RPMI7951 (cell line): ENCODE measurements at regions not wholly inside any gene's neighbourhood (a gene's known extent, or its start where the extent isn't known, plus 50 kb on each side); places are given as distances from the start of the nearest gene placed in this dataset.

Experiments
- DNase-seq: peaks from one replicate; pipeline ENCODE4 v3.0.0-alpha.2; 2012; ENCODE audit warnings: low read depth

- DNase-seq, result no peak
These were observed 177.9 kb upstream of the DUSP10 start for GRCh38 chr1:221919743-221920142.

DNA sequence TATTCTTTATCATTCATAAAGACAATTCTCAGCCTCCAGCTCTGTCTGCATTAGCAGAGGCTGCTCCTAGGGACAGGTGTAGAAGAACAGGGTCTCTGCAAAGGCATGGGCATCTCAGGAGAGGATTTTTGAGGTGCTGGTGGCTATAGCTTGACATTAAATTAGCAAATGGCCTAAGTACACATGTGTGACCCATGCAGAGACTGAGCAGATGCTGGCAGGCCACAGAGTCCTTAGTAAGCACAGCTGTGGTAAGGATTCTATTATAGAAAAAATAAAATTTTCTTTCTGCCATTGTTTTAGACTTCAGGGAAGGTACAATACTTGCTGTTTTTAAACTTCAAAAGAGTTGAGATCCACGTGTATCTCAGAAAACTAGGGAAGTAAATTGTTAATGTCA is 177.5 kb upstream of the DUSP10 start:
- DNase-seq, result no peak

DNA sequence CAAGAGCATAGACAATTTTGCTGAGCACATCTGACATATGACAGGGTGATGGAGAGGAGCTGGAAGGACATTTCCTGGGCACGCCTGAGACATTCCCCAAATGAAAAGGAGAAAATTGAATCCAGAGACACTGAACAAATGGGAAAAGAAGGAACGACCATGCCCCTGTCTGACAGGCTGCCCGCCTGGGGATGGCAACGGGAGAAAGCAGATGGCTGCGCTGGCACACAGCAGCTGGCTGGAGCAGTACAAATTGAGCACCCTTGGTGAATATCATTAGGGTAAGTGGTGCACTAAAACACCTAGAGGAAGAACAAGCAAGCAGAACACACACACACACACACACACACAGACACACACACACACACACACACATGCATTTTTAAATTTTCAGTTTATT is 174.3 kb upstream of the DUSP10 start:
- no peak for DNase-seq

GRCh38 chr1:221915764-221916163 is 173.9 kb upstream of the DUSP10 start:
- DNase-seq, result no peak

DNA sequence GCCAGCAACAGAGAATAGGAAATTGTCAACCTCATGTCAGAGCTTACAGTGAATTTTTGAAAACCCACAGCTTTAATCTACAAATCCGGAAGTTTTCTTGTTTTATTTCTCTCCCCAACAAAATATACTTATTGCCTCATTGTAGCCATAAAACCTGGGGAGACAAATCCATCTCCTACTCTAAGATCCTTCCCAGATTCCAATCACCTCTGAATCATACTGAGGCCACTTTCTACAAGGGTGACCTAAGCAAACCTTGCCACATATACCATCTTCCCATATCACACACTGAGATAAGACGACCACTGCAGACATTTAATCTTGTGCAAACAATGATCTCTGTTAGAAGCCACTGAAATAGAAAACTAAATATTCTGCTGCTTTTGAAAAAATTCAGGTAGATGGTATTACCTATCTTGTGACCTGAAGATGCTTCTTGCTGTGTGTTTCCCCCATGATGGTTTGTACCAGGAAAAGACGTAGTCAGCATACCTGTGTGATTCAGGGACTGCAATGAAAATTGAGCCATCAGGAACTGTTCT is 171.5 kb upstream of the DUSP10 start:
- DNase-seq, result no peak

DNA sequence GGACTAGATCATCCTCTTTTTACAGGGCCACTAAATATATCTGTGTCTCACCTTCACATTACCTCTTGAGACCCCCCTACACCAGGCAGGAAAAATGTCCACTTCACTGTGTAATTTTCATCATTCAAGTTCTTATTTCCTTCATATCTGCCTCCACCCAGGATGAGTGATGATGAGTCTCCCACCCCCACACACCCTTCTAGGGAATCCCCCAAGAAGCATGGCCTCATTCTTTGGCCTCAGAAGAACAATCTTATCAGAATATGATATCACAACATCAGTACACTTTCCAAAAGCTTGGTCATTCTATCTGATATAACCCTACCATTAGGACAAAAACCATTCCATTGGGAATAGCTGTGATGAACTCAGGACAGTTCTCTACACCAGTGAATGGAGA is 170.3 kb upstream of the DUSP10 start:
- DNase-seq, result no peak

DNA sequence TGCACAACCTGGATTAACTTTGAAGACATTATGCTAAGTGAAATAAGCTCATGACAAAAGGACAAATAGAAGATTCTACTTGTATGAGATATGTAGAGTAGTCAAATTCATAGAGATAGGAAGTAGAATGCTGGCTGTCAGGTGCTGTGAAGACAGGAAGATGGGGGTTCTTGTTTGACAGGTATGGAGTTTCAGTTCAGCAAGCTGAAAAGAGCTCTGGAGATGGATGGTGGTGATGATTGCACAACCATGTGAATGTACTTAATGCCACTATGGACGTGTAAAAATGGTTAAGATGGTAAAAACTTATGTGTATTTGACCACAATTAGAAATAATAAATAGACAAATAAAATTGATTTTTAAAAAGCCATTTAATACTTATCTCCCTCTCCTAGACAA is 169.8 kb upstream of the DUSP10 start:
- DNase-seq, result no peak

DNA sequence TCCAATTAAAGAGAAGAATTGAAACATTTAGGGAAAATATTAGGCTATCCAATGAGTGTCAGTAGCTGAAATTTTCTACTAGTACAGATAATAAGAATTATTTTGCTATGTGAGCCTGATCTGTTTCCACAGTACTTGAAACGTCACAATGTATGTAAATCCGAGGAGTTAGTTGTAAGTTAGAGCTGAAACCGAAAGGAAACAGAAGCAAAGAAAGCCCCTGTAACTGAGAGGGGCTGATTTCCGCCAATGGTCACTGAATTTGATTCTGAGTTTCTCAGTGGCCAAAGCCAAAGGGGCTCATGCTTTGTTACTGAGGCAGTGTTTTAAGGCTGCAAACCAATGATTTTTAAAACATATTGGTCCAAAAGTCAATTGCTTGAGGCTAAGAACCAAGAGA is 168.3 kb upstream of the DUSP10 start:
- DNase-seq, result no peak

DNA sequence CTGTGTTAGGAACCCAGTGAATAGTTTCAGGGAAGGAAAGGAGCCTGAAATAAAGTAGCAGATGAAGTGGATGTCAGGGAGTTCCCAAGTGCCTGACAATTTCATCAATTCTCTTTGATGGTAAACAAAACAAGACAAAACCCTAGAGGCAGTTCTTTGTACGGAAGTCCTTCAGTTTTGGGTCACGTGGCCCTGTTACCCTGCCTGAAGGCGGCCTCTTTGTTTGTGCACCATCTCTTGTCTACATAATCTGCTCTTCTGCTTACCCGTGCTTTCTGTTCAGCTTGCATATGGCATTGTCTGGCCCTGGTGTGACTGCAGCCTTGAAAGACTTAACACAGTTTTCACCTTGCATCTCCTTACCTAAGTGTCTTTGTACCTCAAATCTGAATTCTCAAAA is 166.7 kb upstream of the DUSP10 start:
- no peak for DNase-seq

GRCh38 chr1:221907166-221907932 is 165.5 kb upstream of the DUSP10 start:
- no peak for DNase-seq

- DNase-seq, result no peak
These were observed 163.9 kb upstream of the DUSP10 start for GRCh38 chr1:221905802-221906201.

GRCh38 chr1:221904319-221904718 is 162.4 kb upstream of the DUSP10 start:
- no peak for DNase-seq

- DNase-seq, result no peak
These were observed 161.7 kb upstream of the DUSP10 start for GRCh38 chr1:221903594-221903993.

DNA sequence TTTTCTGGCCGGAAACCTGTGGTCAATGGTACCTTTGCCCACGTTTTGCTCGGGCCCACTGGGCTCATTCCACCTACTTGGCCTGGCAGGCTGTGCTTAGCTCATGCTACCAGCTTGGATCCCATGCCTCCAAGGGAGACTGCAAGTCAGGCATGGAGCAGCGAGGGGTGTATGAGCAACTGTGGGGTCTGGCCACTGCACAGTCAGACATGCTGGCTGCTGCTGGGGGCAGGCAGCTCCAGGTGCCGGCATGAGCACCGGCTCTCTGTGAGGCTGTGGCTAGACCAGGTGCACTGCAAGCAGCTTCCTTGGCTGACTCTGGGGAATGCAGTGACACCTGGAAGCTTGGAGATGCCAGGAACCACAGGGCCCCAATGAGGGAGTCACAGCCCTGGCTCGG is 161.1 kb upstream of the DUSP10 start:
- DNase-seq, result no peak

- DNase-seq, result no peak
These were observed 158.8 kb upstream of the DUSP10 start for GRCh38 chr1:221900678-221901077.

GRCh38 chr1:221897321-221897721 is 155.4 kb upstream of the DUSP10 start:
- peak; percentile 96 for DNase-seq

DNA sequence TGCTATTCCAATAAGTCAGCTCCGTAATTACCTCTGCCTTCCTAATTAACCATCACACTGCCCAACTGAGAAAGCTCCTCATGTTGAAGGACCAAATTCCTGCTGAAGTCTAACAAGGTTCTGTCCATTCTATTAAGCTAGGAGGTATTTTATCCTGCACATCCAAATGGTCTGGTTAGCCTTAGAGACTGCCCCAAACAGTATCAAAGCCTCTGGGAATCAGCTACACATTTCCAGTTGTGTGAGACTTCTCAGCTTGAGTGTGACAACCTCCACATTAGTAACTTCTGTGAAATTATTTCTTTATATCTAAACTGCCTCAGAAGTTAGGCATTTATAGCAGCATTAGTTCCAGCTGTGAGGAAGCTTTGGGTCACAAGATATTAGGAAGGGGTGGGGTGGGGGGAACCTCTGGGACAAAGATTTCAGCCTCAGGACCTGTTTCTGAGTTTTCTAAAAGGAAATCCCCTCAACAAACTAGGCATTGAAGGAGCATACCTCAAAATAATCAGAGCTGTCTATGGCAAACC is 150.5 kb upstream of the DUSP10 start:
- no peak for DNase-seq

GRCh38 chr1:221891708-221892107 is 149.8 kb upstream of the DUSP10 start:
- peak; percentile 60 for DNase-seq

DNA sequence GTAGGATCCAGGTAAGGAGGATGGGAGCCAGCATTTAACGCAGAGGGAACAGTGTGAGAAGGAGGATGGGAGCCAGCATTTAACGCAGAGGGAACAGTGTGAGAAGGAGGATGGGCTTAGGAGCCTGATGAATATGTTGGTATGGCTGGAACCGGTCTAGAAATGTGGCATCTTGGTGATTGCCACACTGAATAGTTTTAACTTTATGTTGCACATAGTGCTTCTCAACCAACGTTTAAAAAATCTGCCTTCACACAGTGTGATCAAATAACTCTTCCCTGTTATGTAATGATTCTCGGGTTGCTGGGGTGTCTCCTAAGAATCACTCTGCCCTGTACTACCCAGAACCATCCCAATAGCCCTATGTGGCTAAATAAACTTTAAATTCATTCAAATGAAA is 146.9 kb upstream of the DUSP10 start:
- DNase-seq, result no peak

DNA sequence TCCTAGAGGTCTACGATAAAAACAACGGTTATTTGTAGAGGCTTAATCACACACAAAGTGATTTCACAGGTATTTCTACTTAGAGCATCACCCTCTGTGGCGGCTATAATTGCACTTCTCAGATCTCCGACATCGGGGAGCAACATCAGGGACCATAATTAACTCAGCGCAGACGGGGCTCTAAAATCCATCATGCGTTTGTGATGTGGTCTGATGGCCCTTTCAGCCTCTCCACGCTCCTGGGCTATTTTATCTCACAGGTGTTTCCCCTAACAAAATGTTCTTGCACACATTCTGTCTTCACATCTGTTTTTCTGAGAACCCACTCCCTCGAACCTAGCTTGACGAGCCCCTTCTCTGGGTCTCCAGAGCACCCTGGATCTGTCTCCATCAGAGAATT is 146.3 kb upstream of the DUSP10 start:
- no peak for DNase-seq

- no peak for DNase-seq
These were observed 145.9 kb upstream of the DUSP10 start for GRCh38 chr1:221887758-221888157.

DNA sequence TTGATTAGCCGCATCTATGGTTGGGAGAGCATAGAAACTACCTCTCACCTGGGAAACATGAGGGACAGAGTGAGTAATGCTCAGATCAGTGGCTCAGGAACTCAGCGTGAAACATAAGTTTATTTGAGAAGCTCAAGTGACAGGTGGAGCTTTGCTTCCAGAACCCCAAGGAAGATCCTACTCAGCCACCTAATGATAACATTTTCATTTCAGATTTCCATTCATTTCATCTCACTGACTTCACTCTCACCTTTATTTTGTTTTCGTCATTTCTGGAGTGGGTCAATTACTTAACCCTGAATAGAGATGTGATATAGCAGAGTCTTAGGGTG is 145.5 kb upstream of the DUSP10 start:
- DNase-seq, result no peak

GRCh38 chr1:221886743-221887414 is 145.0 kb upstream of the DUSP10 start:
- DNase-seq, result peak; percentile 98
